ENCODE measurements at regions not wholly inside any gene's neighbourhood (a gene's known extent, or its start where the extent isn't known, plus 50 kb on each side); places are given as distances from the start of the nearest gene placed in this dataset.

DNA sequence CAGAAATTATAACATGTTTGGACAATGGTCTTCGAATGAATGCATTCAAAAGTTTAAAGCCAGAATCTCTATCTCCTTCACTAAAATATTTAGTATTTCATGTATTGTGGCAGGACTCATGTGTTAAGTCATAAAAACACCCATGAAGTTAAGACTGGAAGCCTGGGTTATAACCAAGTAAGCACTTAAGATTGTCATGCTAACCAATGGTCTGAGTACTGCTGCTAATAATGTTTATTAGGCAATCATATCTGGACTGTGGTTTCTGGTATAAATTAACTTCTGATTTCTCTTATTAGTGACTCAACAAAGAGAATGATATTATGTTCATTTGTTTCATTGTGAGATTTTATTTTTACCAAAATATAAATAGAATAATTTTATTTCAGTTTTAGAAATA, 297.9 kb upstream of the EDIL3 start:
- H3K9me3 Mint-ChIP-seq: peaks cover 7% of the 10 kb centered on the region; the same call in 1 of the 2 replicates

DNA sequence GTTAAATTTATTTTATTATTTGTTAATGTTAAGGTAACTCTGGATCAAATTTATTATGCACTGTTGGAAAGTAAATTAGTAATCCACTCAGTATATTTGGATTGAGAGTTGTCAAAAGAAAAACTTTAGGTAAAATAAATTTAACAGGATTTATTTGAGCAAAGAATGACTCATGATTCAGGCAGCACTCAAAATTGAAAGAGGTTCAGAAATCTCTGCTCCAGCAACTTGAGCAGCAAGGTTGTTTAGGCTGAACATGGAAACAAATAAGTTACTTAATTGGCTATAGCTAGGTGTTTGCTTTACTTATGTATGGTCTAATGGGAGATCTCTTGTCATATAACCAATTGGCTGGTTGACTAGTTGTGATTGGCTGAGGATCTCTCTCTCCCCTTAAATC, 296.2 kb upstream of the EDIL3 start:
- Mint-ChIP-seq H3K9me3 (peaks cover 7% of the 10 kb centered on the region; the same call in 1 of the 2 replicates), H3K36me3 (ENCODE audit: low read depth) (no peaks in the 10 kb centered on the region), H3K4me1 (ENCODE audit: low read depth) (no peaks in the 10 kb centered on the region), H3K4me3 (no peak overlapping the region), H3K27ac (no peak overlapping the region), H3K27me3 (ENCODE audit: insufficient read depth) (no peaks in the 10 kb centered on the region; the same call in 1 of the 2 replicates)
- no peak for DNase-seq
- TF ChIP-seq, protein P1, sequence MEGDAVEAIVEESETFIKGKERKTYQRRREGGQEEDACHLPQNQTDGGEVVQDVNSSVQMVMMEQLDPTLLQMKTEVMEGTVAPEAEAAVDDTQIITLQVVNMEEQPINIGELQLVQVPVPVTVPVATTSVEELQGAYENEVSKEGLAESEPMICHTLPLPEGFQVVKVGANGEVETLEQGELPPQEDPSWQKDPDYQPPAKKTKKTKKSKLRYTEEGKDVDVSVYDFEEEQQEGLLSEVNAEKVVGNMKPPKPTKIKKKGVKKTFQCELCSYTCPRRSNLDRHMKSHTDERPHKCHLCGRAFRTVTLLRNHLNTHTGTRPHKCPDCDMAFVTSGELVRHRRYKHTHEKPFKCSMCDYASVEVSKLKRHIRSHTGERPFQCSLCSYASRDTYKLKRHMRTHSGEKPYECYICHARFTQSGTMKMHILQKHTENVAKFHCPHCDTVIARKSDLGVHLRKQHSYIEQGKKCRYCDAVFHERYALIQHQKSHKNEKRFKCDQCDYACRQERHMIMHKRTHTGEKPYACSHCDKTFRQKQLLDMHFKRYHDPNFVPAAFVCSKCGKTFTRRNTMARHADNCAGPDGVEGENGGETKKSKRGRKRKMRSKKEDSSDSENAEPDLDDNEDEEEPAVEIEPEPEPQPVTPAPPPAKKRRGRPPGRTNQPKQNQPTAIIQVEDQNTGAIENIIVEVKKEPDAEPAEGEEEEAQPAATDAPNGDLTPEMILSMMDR (IDR thresholded peaks at IDR 0.05): no peak

More for the DNA sequence above, 297.9 kb upstream of the EDIL3 start:
- TF ChIP-seq, protein P1 (IDR thresholded peaks at IDR 0.05): no peak
- Mint-ChIP-seq H3K36me3 (ENCODE audit: low read depth) (no peaks in the 10 kb centered on the region), H3K4me3 (no peak overlapping the region), H3K27ac (no peak overlapping the region), H3K27me3 (ENCODE audit: insufficient read depth) (no peaks in the 10 kb centered on the region; the same call in 1 of the 2 replicates), H3K4me1 (ENCODE audit: low read depth) (no peaks in the 10 kb centered on the region)
- no peak for DNase-seq

DNA sequence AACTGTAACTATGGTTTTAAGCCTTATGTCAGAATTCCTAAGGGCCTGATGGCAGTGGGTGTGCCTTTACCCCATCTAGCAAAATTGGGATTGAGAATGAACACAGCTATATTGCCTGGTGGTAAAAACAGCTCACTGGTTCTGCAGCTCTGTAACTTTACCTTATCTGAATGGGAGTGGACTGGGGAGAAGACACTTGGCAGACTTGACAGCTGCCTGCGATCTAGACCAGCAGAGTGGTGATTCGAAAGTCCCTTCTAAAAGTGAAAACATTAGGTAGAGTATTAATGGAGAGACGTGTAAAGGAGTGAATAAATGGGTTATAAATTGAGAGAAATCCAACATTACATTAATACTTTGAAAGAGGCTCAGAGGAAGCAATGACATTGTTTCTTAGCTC, 289.1 kb upstream of the EDIL3 start:
- Mint-ChIP-seq H3K27me3 (ENCODE audit: insufficient read depth) (no peaks in the 10 kb centered on the region), H3K9me3 (peaks cover 27% of the 10 kb centered on the region), H3K4me3 (no peak overlapping the region), H3K27ac (no peak overlapping the region), H3K4me1 (ENCODE audit: low read depth) (no peaks in the 10 kb centered on the region), H3K36me3 (ENCODE audit: low read depth) (no peaks in the 10 kb centered on the region)
- TF ChIP-seq, protein P1 (IDR thresholded peaks at IDR 0.05): no peak
- no peak for DNase-seq

DNA sequence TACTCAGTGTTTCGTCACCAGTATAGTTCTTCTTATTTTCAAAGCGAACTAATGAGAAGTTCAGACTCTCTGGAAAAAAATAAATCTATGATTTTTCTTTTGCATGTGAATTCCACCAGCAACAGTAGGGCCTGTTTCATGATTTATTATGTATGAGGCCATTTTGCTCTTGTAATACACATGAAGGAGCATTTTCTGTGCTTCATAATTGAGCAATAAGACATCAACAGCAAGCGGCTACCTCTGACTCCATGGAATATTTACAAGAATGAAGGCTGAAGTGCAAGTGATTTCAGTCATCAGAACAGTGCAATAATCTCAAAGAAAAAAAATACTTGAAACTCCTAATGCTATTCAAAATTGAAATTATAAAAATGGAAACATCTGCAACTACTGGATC, 282.9 kb upstream of the EDIL3 start:
- Mint-ChIP-seq H3K4me3 (no peak overlapping the region), H3K27me3 (ENCODE audit: insufficient read depth) (no peaks in the 10 kb centered on the region), H3K36me3 (ENCODE audit: low read depth) (no peaks in the 10 kb centered on the region), H3K4me1 (ENCODE audit: low read depth) (no peaks in the 10 kb centered on the region), H3K9me3 (peaks cover 28% of the 10 kb centered on the region), H3K27ac (no peak overlapping the region)
- TF ChIP-seq, protein P1 (IDR thresholded peaks at IDR 0.05): no peak
- DNase-seq: no peak

DNA sequence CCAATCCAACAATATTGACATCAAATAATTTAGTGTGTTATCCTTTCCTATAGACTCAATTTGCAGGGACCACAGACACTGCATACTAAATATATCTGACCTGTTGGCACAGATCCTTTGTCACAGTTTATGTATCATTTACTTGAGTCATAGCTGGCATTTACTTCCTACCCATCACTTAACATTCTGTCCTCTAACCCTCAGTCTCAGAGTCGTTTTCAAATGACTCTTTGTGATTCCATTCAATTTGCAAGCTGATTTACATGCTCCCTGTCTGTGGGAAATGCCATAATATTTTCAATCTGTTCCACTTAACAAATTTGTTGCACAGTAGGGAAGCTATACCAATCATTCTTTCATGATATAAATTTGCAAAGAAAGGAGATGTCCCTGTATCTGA, 265.7 kb upstream of the EDIL3 start:
- H3K4me1 Mint-ChIP-seq (ENCODE audit: low read depth): no peaks in the 10 kb centered on the region
- H3K4me3 Mint-ChIP-seq: no peak overlapping the region
- H3K36me3 Mint-ChIP-seq (ENCODE audit: low read depth): no peaks in the 10 kb centered on the region
- no peaks in the 10 kb centered on the region; the same call in 1 of the 2 replicates for H3K9me3 Mint-ChIP-seq
- TF ChIP-seq, protein P1 (IDR thresholded peaks at IDR 0.05): no peak
- H3K27me3 Mint-ChIP-seq (ENCODE audit: insufficient read depth): peaks cover under 1% of the 10 kb centered on the region; the same call in 1 of the 2 replicates
- H3K27ac Mint-ChIP-seq: no peak overlapping the region
- no peak for DNase-seq

DNA sequence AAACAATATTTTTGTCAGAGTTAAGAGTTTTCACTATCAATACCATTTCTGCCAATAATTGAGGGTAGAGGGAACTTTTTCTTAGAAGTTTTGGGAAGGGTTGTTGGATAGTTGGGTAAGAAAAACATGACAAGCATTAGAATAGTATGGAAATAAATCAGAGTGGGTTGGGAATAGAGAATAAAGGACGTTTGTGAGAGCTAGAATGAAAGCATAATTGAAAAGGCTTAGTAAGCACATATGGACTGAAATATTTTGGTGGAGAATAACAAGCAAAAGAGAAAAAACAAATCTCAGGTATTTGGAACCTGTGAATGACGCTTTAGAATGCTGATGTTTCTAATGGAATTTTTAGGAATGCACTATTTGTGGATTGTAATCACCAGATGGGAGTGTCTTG, 262.9 kb upstream of the EDIL3 start:
- no peaks in the 10 kb centered on the region; the same call in 1 of the 2 replicates for H3K9me3 Mint-ChIP-seq
- H3K4me3 Mint-ChIP-seq: no peak overlapping the region
- TF ChIP-seq, protein P1 (IDR thresholded peaks at IDR 0.05): no peak
- H3K27ac Mint-ChIP-seq: no peak overlapping the region
- no peaks in the 10 kb centered on the region for H3K4me1 Mint-ChIP-seq (ENCODE audit: low read depth)
- no peaks in the 10 kb centered on the region for H3K36me3 Mint-ChIP-seq (ENCODE audit: low read depth)
- DNase-seq: no peak
- peaks cover 2% of the 10 kb centered on the region; the same call in 1 of the 2 replicates for H3K27me3 Mint-ChIP-seq (ENCODE audit: insufficient read depth)
